Gastroesophageal sphincter (tissue), 3 donors: ENCODE measurements at regions not wholly inside any gene's neighbourhood (a gene's known extent, or its start where the extent isn't known, plus 50 kb on each side); places are given as distances from the start of the nearest gene placed in this dataset.

Experiments
- CTCF ChIP-seq, 4 experiments: fragments of 200-600 bp in 2 of 4; fragments of 450-650 bp in 2 of 4; sonication (generic) in 1 of 4; IDR thresholded peaks; one replicate each; pipeline ENCODE4 v1.5.1; 2017 to 2019; ENCODE audit warnings: antibody characterized with exemption in 4 of 4, mild to moderate bottlenecking in 2 of 4, moderate library complexity in 2 of 4
- EP300 ChIP-seq: sonication (generic); formaldehyde crosslinking; IDR thresholded peaks from one replicate; pipeline ENCODE4 v1.6.1; 2017; ENCODE audit warnings: antibody characterized with exemption, mild to moderate bottlenecking
- POLR2A ChIP-seq, 2 donors: fragments of 450-650 bp; IDR thresholded peaks; one replicate each; pipeline ENCODE4 v1.6.1; 2017; ENCODE audit warnings: antibody characterized with exemption in 2 of 2, mild to moderate bottlenecking in 2 of 2, moderate library complexity in 1 of 2
- POLR2AphosphoS5 ChIP-seq: sonication (generic); formaldehyde crosslinking; IDR thresholded peaks from one replicate; pipeline ENCODE4 v1.6.1; 2017; ENCODE audit warnings: antibody characterized with exemption

DNA sequence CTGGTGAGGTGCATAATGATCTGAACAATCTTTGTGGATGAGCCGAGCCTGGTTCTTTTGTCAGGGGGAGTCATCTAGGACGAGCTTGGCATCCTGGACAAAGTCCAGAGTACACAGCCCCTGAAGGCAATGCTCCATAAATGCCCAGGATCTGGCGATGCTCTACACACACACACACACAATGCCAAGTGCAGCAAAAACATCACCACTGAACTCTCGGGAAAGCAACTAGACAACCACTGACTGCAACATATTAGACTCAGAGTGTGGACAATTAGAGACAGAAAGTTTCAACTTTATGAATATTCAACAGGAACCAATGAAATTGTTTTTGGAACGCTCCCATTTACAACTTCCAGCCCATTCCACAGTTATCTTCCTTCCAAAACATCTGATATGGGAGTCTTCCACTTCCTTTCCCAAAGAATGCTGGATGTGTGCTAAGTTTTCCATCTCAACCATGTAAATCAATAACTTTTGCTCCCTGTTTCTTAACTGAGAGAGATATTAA lies 227.6 kb upstream of the ANKRD55 start:
- no peak for TF ChIP-seq POLR2A (IDR thresholded peaks at IDR 0.05)
- no peak for TF ChIP-seq CTCF (IDR thresholded peaks at IDR 0.05)
- TF ChIP-seq POLR2AphosphoS5, result no peak
- TF ChIP-seq EP300, result no peak
